ENCODE measurements at regions not wholly inside any gene's neighbourhood (a gene's known extent, or its start where the extent isn't known, plus 50 kb on each side); places are given as distances from the start of the nearest gene placed in this dataset.

GRCh38 chr15:31870328-31871165 lies 159.8 kb upstream of the CHRNA7 start, which contains the start of gene OTUD7A:
- TF ChIP-seq CTCF (IDR thresholded peaks at IDR 0.05; ENCODE audit: poor library complexity) (no peak), EZH2phosphoT487 (IDR thresholded peaks at IDR 0.05; ENCODE audit: low read depth, severe bottlenecking, unreplicated experiment) (no peak), EZH2 (IDR thresholded peaks at IDR 0.05; ENCODE audit: borderline replicate concordance) (no peak)

Data from hepatocyte (in vitro differentiated cells).